ENCODE measurements at regions not wholly inside any gene's neighbourhood (a gene's known extent, or its start where the extent isn't known, plus 50 kb on each side); places are given as distances from the start of the nearest gene placed in this dataset.
"Not testable (repeated sequence)": the region's sequence is repeated elsewhere in the genome, so short reads cannot be mapped to it uniquely, and the experiment has no call there.

DNA sequence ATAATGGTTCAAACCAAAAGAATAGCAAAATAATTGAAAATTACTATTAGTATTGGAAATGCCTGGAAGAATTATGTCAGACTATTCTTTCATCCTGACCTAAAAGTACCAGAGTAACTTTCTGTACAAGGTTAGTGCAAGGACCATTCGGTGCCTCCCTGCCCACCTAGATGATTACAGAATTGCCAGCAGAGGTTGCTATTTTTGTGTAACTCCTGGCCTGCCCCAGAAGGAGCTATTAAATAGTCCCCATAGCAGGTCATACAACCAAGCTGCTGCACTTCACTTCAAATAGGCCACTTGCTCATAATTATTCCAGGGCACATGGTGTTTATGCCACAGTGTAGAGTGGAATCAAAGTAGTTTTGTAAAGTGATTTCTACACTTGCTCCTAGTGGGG is 831.1 kb upstream of the PABPC4L start:
- DNase-seq = no peak

DNA sequence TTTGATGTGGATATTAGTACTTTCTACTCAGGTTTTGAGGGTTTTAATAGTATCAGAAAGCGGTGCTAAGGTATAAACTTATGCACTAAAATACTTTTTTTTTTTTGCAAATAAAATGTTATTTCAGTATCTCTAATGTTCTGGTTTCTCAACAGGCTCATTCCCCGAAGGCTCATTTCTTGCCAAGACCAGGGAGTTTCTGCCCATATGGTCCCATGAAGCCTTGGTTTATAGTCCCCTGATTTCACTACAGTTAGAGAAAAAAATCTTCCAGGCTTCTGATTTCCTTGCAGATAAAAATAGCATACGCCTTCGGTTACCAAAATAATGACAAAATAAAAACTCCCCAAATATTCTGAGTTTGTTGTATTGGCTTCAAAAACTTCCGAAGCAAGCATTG is 814.2 kb upstream of the PABPC4L start:
- DNase-seq = no peak

DNA sequence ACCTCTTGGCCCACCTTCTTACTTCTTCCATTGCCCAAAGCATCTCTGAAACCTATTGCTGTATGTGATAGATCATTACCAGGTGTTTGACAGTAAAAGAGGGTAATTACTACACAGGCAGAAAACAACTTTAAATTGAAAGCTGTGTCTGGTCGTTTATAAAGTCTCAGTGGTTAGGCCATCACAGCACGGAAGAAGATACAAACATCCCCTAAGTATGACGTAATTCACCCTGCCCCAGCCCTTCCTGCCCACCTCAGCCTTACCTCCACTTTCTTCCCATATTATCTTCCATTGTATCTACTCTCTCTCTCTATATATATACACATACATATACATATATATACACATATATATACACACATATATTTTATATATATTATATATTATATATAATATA is 805.8 kb upstream of the PABPC4L start:
- no peak for DNase-seq

DNA sequence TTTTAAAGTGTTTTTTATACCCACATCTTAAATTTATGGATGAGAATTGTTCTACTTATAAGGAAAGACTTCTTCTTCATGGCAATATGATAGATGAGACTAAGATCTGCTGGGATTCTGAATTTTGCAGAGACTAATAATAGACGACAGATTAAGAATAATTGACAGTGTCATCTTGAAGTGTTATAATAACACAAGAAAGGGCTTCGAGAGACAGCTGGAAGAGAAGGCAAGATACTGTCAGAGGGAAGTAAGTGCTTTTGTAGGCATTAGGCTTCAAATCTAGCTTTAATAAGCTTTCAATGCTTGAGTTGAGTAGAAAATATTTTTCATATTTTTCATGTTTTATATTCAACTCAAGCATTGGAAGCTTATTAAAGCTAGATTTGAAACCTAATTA is 797.6 kb upstream of the PABPC4L start:
- DNase-seq = no peak

DNA sequence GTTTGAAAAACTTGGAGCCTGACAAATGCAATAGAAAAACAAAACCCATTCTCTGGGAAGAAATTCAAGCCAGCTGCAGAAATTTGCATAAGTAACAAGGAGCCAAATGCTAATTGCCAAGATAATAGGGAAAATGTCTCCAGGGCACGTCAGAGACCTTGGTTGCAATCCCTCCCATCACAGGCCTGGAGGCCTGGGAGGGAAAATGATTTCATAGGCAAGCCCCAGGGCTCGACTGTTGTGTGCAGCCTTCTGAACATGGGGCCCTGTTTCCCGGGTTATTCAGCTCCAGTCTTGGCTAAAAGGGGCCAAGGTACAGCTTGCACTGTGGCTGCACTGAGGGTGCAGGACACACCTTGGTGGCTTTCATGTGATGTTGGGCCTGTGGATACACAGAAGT is 760.4 kb upstream of the PABPC4L start:
- no peak for DNase-seq

DNA sequence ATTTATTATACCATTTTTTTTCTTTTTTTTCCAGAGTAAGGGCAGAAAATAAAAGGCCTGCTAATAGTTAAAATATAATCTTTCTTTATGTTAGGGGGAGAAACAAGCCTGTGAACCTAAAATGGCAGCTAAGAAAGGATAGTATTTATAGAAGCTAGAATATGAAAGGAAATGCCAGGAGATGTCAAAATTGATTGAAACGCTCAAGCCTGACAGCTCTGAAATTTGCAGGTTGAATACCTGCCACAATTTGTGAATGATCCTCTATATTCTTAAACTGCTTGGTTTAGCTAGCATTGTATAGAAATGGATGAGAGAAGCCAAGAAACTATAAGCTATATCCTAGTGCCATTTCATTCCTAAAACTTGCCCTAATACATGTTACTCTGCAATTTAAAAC is 757.3 kb upstream of the PABPC4L start:
- no peak for DNase-seq

DNA sequence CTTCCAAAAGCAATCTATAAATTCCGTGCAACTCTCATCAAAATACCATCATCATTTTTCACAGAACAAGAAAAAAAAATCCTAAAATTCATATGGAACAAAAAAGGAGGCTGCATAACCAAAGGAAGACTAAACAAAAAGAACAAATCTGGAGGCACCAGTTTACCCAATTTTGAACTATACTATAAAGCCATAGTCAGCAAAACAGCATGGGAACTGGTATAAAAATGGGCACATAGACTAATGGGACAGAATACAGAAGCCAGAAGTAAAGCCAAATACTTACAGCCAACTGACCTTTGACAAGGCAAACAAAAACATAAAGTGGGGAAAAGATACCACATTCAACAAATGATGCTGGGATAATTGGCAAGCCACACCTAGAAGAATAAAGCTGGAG is 753.5 kb upstream of the PABPC4L start:
- no peak for DNase-seq

DNA sequence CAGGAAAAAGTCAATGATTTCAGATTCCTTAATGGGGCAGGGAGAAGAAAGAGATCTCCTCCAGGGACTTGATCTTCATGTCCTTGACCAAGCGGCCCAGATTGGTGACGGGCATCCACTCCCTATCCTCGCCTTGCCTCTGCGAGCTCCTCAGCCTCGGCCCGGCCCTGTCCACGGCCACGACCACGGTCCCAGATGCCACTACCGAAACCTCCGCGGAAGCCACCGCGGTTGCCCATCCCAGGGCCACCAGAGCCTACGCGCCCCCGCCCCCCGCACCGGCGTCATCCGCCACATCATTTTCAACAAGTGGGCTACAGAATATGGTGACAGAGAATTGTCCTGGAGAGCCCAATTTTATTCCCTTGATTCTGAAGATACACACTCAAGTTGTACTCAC is 751.2 kb upstream of the PABPC4L start:
- no peak for DNase-seq

DNA sequence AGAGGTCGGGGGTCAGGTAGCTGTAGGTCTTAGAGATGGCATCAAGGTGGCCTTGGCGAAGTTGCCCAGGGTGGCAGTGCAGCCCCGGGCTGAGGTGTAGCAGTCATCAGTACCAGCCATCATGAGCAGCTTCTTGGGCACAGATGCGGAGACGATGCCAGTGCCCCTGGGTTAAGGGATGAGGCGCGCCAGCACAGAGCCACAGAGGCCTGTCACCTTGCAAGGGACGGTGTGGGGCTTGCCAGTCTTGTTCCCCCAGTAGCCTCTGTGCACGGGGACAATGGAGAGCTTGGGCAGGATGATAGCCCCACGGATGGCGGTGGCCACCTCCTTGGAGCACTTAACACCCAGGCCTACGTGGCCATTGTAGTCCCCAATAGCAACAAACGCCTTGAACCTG is 750.7 kb upstream of the PABPC4L start:
- no peak for DNase-seq

DNA sequence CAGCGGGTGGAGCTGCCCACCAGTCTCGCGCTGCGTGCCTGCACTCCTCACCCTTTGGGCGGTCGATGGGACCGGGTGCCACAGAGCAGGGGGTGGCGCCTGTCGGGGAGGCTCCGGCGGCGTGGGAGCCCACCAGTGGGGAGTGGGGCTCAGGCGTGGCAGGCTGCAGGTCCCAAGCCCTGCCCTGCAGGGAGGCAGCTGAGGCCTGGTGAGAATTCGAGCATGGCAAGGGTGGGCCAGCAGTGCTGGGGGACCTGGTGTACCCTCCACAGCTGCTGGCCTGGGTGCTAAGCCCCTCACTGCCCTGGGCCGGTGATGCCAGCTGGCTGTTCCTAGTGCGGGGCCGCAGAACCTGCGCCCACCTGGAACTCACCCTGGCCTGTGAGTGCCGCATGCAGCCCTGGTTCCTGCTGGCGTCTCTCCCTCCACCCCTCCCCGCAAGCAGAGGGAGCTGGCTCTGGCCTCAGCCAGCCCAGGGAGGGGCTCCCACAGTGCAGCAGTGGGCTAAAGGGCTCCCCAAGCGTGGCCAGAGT is 746.6 kb upstream of the PABPC4L start:
- no peak for DNase-seq

DNA sequence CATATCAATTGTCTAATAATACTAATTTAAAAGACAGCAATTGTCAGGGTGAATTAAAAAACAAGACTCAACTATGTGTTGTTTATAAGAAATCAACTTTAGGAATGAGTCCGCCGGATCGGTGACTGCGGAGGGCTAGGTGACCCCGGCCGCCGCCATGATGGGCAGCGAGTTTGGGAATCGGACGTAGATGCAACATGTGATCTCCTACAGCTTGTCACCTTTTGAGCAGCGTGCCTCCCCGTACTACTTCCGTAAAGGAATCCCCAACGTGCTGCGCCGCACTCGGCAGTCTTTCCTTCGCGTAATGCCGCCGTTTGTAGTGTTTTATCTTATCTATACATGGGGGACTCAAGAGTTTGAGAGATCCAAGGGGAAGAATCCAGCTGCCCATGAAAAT is 742.5 kb upstream of the PABPC4L start:
- DNase-seq = no peak

DNA sequence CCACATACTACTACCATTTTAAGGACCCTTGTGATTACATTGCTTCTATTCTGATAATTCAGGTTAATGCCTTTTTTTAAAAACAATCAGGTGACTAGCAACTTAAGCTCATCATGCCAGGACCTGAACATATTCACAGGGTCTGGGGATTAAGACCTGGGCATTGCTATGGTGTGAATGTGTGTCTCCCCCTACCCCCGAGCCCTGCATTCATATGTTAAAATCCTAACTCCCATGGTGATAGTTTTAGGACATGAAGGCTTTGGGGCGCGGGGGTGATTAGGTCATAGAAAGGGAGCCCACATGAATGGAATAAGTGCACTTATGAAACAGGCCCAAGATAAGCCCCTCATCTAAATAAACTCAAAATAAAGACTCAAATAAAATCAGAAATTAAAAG is 734.4 kb upstream of the PABPC4L start:
- DNase-seq = no peak

DNA sequence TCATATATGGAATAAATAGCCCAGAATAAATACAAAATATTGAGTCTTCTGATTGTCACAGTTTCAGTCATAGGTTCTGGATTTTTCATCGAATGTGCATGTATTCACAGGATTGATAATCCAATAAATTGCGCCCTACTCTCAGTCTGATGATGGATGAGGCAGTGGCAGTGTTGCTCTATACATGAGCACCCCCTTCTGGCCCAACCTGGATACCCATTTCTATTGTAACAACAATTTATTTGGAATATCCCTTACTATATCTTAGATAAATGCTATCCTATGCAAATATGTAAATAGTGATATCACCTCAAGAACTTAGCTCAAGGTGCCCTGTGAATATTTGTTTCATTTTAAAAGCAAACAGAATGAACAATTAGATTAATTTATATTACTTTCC is 733.7 kb upstream of the PABPC4L start:
- no peak for DNase-seq

DNA sequence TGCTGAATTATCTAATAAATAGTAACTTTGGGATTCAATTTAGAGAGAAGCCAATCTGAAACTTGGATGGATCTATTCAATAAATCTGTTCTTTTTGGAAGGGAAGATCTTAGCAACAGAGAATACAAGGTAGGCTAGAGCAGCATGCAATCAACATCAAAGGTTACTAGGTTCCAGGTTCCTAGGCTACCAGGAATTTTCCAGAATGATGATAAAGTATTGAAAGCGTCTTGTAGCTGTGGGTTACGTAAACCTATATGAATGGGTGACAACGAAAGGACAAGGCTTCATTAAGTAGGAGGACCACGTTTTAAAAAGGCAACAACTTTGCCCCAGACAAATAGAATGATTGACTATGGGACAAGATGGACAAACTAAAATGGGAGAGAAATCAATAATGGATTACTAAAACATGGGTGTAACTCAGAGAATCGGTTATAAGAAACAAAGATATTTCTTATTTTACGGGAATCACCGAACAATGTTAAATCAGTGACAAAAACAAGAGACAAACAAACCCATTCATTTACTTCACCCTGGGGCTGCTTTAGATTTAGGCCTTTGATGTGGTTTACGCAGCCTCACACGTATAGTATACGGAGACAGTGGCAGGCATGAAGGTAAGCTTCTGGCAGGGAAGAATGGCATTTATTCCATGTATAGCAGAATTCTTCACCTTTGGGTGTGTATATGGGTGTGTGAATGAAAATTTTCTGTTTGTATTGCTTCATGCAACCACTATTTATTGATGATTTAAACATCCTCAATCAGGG is 732.6 kb upstream of the PABPC4L start:
- DNase-seq = no peak

DNA sequence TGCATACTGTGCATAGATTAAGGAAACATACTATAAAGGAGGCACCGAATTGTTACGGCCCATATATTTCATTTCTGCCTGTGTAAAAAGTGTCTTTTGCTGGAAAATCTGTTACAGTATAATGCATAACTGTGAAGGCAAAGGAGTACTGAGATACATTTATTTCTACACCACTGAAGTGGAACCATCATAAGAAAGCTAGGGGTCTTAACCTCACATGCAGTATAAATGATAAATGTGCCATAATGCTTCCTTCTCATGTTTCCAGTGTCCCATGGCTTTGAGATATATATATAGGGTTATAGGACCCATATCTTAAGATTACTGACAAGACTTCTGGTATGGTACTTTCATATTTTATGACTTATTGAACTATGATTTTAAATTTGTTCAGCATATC is 713.8 kb upstream of the PABPC4L start:
- no peak for DNase-seq

DNA sequence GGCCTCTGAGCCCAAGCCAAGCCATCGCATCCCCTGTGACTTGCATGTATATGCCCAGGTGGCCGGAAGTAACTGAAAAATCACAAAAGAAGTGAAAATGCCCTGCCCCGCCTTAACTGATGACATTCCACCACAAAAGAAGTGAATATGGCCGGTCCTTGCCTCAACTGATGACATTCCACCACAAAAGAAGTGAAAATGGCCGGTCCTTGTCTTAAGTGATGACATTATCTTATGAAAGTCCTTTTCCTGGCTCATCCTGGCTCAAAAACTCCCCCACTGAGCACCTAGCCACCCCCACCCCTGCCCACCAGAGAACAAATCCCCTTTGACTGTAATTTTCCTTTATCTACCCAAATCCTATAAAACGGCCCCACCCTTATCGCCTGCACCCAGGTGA is 712.7 kb upstream of the PABPC4L start:
- not testable (repeated sequence) for DNase-seq

DNA sequence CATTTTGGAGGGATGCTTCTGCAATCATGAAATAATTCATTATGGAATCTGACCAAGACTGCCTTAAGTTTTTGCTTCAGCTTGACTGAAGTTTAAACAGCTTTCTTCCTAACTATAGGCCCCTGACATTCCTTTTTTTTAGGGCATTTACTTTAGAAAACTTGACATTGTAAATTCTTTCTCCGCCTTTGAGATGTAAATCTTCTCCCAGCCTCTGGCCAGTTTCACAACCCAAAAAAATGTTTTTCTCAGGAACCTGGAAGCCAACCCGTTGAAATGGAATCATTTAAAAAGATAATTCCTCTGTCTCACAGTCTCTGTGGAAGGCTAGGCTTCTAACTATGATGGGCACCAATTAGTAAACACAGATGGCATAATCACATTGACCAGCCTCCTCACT is 710.4 kb upstream of the PABPC4L start:
- no peak for DNase-seq

DNA sequence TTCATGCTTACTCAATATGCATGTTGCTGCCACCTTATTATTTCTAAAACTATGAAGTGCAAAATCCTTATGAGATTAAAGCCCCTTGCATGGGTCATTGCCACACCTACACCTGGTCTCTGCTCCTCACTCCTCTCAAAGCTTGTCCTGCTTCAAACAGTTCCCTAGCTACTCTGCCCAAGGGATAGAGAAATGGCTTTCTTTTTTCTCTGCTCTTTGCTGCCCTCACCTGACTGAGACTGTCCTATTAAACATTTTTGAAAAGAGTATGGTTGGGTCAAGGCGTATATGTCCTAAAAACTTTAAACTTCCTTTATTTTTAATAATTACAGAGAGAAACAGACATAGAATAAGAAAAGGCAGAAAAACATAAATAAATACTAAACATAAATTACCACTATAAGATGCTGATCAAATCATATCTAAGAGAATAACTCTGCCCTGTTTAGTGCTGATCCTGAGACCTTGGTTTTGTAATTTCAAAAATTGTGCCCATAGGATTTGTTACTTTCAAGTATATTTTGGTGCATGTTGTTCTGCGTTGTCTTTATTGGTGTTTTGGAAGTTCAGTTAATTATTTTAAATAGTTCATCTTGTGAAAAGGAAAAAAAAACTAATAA is 704.9 kb upstream of the PABPC4L start:
- DNase-seq = peak; percentile 26

DNA sequence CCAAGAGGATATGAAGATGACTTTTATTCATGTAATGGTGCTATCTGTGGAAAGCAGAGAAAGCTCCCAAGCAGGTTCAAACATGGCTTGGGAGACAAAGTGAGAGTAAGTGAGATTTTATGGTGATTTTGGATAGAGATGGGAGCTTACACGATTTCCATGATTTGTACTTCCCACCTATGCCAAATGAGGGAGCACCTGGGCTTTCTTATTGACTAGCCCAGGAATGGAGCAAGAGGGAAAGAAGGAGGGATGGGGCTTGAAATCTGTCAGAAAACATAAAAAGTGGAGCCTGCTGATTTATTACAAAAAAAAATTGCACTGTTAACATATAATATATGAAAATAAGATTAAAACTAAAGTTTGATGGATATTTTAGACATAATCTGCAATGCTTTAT is 703.5 kb upstream of the PABPC4L start:
- no peak for DNase-seq

DNA sequence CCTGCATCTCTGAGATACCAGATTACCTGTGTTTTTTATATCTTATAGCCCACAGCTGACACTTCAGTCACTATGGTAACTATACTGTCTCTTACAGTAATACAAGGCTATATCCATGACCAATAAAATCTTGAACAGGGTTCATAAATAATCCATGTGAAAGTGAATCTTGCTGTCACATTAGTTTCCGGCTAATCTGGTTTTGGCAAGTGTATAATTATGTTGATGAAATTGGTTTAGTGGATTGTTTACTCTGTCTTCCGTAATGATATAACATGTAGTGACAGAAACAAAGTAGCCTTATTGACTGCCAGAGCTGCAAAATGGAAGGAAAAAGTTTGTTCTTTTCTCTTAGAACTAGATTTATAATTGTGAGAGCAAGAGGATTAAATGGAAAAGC is 686.6 kb upstream of the PABPC4L start:
- DNase-seq = no peak

DNA sequence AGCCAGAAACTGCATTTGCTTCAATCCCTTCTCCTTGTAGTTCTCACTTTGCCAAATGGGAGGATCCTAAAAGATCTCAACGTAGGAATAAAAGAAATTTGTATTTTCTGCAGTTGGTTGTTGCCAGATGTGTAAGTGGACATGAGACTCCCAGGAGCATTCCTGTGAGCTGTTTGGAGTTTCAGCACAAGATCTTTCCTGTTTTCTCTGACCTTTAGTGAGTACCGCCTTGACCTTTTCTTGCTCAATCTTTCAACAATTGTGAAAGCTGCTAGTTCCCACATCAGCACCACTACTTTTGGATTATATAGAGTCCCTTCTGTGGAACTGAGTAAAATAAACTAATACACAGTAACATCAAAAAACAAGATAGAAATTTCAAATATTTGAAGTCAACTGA is 683.8 kb upstream of the PABPC4L start:
- DNase-seq = no peak

DNA sequence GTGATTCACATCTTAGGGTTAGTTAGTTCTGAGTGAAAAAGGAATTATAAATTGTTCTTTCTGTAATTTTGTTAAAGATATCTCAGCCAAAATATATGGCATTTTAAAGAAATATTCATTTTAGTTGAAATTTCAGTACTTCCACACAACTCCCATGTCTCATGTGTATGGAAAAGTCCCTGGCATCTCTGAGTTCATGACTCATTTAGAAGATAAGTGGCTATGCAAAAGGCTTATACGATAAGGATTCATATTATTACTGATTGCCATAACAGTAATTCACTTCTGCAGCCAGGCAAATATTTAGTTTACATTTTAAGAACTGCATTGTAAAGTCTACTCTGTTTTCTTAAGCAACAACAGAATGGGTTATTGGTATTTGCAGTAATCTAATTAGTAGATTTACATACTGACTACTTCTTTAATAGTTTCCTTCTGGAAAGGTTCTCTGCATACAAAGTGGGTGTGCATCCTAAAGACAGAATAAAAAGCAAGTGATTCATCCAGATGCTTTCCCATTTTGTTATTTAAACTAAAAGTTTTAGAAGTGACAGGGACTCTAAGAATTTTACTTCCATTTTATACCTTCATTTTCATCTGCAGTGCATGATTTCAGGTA is 682.4 kb upstream of the PABPC4L start:
- DNase-seq = no peak

DNA sequence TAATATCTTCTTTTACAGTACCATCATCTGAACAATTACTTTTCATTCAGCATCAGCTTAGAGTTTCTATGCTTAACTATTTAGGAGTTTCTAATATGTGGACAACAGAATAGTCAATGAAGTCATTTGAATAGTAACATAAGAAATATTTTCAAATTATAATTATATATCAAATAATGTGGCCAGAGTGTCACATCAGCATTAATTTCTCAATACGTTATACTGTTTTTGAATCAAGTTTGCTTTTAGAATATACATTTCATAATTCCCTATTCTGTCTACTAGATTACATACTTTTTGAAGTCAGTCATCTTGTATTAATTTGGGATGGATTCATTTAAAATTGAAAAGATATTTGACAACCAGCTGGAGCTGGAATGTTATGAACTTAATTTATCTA is 677.4 kb upstream of the PABPC4L start:
- no peak for DNase-seq

DNA sequence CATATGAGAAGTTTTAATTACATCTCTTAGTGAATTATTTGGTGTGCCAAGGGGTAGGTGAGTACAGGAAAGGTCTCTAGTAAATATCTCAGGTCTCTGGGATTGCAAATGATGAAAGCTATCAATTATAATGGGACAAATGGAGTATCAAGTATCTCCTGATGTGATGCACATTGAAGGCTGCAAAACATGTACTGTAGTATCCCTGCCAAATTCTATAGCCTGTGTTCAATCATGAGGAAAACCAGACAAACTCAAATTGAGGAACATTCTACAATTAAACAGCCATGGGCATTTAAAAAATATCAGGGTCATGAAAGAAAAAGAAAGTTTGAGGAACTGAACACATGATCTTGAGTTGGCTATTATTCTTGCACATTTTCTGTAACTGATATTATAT is 665.4 kb upstream of the PABPC4L start:
- DNase-seq = no peak

All from left kidney (tissue), 1 donor.